OCI-LY3 (cell line): ENCODE measurements at regions not wholly inside any gene's neighbourhood (a gene's known extent, or its start where the extent isn't known, plus 50 kb on each side); places are given as distances from the start of the nearest gene placed in this dataset.

ENCODE experiments used
- EZH2phosphoT487 ChIP-seq: fragments of 200-600 bp; shearing (Covaris generic); IDR thresholded peaks from 2 replicates; pipeline ENCODE4 v1.6.1; 2018; ENCODE audit warnings: antibody characterized with exemption, mixed run types, low read depth
- TF ChIP-seq, protein P1 (sequence below): fragments of 200-600, 300-600 bp; sonication (generic); IDR thresholded peaks from 2 replicates; pipeline ENCODE4 v1.5.1; 2014; ENCODE audit warnings: antibody characterized with exemption, low read length, low read depth

GRCh38 chr5:165370233-165370632, 1864.8 kb downstream of the MAT2B start:
- TF ChIP-seq, protein P1, sequence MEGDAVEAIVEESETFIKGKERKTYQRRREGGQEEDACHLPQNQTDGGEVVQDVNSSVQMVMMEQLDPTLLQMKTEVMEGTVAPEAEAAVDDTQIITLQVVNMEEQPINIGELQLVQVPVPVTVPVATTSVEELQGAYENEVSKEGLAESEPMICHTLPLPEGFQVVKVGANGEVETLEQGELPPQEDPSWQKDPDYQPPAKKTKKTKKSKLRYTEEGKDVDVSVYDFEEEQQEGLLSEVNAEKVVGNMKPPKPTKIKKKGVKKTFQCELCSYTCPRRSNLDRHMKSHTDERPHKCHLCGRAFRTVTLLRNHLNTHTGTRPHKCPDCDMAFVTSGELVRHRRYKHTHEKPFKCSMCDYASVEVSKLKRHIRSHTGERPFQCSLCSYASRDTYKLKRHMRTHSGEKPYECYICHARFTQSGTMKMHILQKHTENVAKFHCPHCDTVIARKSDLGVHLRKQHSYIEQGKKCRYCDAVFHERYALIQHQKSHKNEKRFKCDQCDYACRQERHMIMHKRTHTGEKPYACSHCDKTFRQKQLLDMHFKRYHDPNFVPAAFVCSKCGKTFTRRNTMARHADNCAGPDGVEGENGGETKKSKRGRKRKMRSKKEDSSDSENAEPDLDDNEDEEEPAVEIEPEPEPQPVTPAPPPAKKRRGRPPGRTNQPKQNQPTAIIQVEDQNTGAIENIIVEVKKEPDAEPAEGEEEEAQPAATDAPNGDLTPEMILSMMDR: no peak
- no peak for TF ChIP-seq EZH2phosphoT487
